Memory B cell (primary cell): ENCODE measurements at regions not wholly inside any gene's neighbourhood (a gene's known extent, or its start where the extent isn't known, plus 50 kb on each side); places are given as distances from the start of the nearest gene placed in this dataset.
A peak's percentile ranks its signal among the peaks of the same experiment; 100 is the strongest.

Source experiments
- ATAC-seq: fragments of 150-1000 bp; cut with Tn5 transposase; 2 replicates; pipeline ENCODE4 v1.10.0; 2021; ENCODE audit warnings: low read depth, mild to moderate bottlenecking, moderate library complexity
- DNase-seq, 2 donors: peaks; one replicate each; pipeline ENCODE4 v3.0.0; 2022; ENCODE audit warnings: low spot score in 2 of 2
- H3K27ac Mint-ChIP-seq: one replicate; pipeline ENCODE4 v1.8.0; 2022; ENCODE audit warnings: mild to moderate bottlenecking, moderate library complexity, mixed read lengths
- H3K27me3 Mint-ChIP-seq: one replicate; pipeline ENCODE4 v1.8.0; 2022; ENCODE audit warnings: mixed read lengths
- H3K36me3 Mint-ChIP-seq: one replicate; pipeline ENCODE4 v1.8.0; 2022; ENCODE audit warnings: mild to moderate bottlenecking, mixed read lengths
- H3K4me1 Mint-ChIP-seq: one replicate; pipeline ENCODE4 v1.8.0; 2022; ENCODE audit warnings: mixed read lengths
- H3K4me3 Mint-ChIP-seq: one replicate; pipeline ENCODE4 v1.8.0; 2022; ENCODE audit warnings: mild to moderate bottlenecking, moderate library complexity, mixed read lengths
- H3K9me3 Mint-ChIP-seq: one replicate; pipeline ENCODE4 v1.8.0; 2022; ENCODE audit warnings: mixed read lengths

- DNase-seq (no peak), ATAC-seq (no peak)
- H3K9me3 Mint-ChIP-seq = no peaks in the 10 kb centered on the region
- H3K36me3 Mint-ChIP-seq = no peaks in the 10 kb centered on the region
- no peak overlapping the region for H3K27ac Mint-ChIP-seq
- no peaks in the 10 kb centered on the region for H3K4me1 Mint-ChIP-seq
- peaks cover 10% of the 10 kb centered on the region for H3K27me3 Mint-ChIP-seq
- H3K4me3 Mint-ChIP-seq = no peak overlapping the region
Observed at GRCh38 chr15:29437888-29438702, 168.5 kb upstream of the NSMCE3 start.

DNA sequence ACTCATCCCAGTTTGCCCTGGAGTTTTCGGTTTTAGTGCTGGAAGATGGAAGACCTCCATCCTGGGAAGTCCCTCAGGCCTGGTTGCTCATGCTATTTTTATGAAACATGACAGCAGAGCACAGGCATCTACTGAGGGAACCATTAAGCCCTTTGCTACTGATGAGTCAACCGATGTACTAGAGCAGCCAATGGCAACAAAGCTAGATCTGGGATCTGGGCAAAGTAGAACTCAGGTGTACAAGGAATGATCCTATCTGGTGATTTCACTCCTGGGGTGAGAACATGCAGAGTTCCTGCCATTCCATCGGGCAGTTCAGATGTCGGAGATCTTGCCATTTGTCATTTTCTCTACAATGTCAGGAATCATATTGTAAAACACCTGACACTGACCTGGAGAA, 166.2 kb upstream of the NSMCE3 start:
- Mint-ChIP-seq H3K27me3 (peaks cover 18% of the 10 kb centered on the region), H3K36me3 (no peaks in the 10 kb centered on the region), H3K27ac (no peak overlapping the region), H3K4me3 (no peak overlapping the region), H3K9me3 (no peaks in the 10 kb centered on the region), H3K4me1 (no peaks in the 10 kb centered on the region)
- ATAC-seq (no peak), DNase-seq (no peak)

- Mint-ChIP-seq H3K9me3 (no peaks in the 10 kb centered on the region), H3K27me3 (peaks cover 14% of the 10 kb centered on the region), H3K27ac (no peak overlapping the region), H3K4me3 (no peak overlapping the region), H3K36me3 (no peaks in the 10 kb centered on the region), H3K4me1 (no peaks in the 10 kb centered on the region)
- ATAC-seq (no peak), DNase-seq (no peak)
Observed at GRCh38 chr15:29434280-29434679, 164.7 kb upstream of the NSMCE3 start.

- Mint-ChIP-seq H3K27me3 (peaks cover 17% of the 10 kb centered on the region), H3K4me1 (no peaks in the 10 kb centered on the region), H3K4me3 (no peak overlapping the region), H3K9me3 (no peaks in the 10 kb centered on the region), H3K27ac (no peak overlapping the region), H3K36me3 (no peaks in the 10 kb centered on the region)
- ATAC-seq (no peak), DNase-seq (no peak)
Observed at GRCh38 chr15:29433507-29434248, 164.1 kb upstream of the NSMCE3 start.

DNA sequence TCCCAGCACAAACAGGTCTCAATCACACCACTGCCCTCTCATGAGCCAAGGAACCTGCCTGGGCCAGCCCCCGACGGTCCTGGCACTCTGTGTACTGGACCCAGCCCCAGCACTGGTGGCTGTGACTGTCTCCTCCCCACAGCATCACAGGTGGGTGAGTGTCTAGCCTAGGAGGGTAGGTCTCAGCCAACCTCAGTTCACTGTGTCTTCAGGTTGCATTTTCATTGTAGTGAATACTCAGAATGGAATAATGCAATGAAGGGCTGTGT, 163.4 kb upstream of the NSMCE3 start:
- H3K27ac Mint-ChIP-seq = no peak overlapping the region
- DNase-seq = no peak
- H3K4me1 Mint-ChIP-seq = no peaks in the 10 kb centered on the region
- H3K9me3 Mint-ChIP-seq = no peaks in the 10 kb centered on the region
- H3K36me3 Mint-ChIP-seq = no peaks in the 10 kb centered on the region
- H3K4me3 Mint-ChIP-seq = no peak overlapping the region
- ATAC-seq = no peak
- peaks cover 17% of the 10 kb centered on the region for H3K27me3 Mint-ChIP-seq

DNA sequence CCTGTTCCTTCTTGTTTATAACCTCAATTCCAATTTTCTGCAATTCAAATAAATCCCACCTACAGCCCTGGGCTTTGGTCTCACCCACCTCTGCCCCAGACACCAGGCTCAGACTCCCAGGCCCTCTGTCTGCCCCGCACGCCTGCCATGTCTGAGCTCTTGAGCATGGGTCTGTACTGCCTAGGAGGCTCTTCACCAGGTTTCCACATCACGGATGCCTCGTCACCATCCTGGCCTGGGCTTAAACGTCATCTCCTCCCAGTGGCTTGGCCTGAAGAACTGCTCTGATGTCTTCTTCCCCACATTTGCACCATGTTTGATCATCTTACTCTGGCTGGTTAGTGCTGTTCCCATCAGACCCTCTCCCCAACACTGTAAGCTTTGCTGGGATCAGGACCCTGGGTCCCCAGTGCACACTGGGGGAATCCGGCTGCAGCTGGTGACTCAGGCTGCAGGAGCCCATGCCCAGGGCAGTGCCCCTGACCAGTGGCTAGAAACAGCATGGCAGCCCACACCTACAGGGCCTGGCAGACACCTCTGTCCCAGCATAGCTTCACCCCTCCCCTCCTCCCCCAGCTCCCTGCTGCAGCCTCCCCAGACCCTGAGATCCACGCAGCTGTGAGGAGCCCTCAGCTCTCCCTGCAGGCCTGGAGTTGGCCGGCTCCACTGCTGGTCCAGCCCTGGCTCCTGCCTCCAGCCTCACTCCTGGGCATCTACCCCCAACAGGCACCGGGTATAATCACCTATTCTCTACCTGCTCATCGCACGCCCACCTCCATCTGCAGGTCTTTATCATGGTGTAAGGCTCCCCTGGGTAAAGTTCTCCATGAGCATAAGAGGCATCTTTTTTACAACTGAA, 162.8 kb upstream of the NSMCE3 start:
- Mint-ChIP-seq H3K9me3 (peaks cover 3% of the 10 kb centered on the region), H3K4me1 (no peaks in the 10 kb centered on the region), H3K27me3 (peaks cover 18% of the 10 kb centered on the region), H3K4me3 (no peak overlapping the region), H3K36me3 (no peaks in the 10 kb centered on the region), H3K27ac (no peak overlapping the region)
- DNase-seq (no peak), ATAC-seq (no peak)

DNA sequence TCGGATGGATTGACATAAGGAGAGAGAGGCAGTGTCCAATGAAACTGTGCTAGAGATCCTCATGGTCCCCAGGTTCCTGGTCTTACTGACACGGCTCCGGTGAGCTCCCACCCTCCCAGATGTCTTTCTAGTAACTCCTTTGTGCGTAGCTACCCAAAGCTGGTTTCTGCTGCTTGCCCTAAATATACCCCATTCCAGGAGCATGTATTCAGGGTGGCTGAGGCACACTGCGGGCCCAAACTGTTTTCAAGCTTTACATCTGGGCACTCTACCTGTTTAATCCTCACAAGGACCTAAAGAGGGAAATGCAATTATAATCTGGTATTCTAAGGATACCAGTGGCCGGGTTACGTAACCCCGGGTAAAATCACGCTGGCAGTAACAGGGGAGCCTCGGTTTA, 161.2 kb upstream of the NSMCE3 start:
- ATAC-seq (no peak), DNase-seq (no peak)
- H3K36me3 Mint-ChIP-seq = no peaks in the 10 kb centered on the region
- H3K9me3 Mint-ChIP-seq = peaks cover 4% of the 10 kb centered on the region
- no peak overlapping the region for H3K4me3 Mint-ChIP-seq
- H3K4me1 Mint-ChIP-seq = no peaks in the 10 kb centered on the region
- H3K27ac Mint-ChIP-seq = no peak overlapping the region
- H3K27me3 Mint-ChIP-seq = peaks cover 19% of the 10 kb centered on the region

DNA sequence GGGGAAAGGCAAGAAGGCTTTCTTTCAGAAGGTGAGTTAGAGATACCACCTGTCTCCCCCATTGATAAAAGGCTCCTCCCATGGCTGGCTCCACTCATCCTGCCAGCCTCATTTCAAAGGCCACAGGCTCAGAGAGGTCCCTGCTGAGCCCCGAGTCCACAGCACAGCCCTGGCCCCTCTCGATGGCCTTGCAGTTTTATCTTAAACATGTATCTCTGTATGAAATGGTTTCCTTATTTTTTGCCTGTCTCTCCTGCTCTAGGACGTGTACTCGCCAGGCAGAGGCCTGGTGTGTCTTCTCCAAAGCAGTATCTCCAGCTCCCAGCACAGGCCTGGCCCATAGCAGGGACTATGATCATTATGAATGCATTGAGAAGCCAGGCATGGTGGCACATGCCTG, 160.5 kb upstream of the NSMCE3 start:
- Mint-ChIP-seq H3K27ac (no peak overlapping the region), H3K36me3 (no peaks in the 10 kb centered on the region), H3K4me1 (no peaks in the 10 kb centered on the region), H3K27me3 (peaks cover 19% of the 10 kb centered on the region), H3K9me3 (peaks cover 4% of the 10 kb centered on the region), H3K4me3 (no peak overlapping the region)
- ATAC-seq (no peak), DNase-seq (no peak)

GRCh38 chr15:29429584-29429983, 160.0 kb upstream of the NSMCE3 start:
- peaks cover 19% of the 10 kb centered on the region for H3K27me3 Mint-ChIP-seq
- DNase-seq = no peak
- H3K36me3 Mint-ChIP-seq = no peaks in the 10 kb centered on the region
- H3K4me3 Mint-ChIP-seq = no peak overlapping the region
- no peak for ATAC-seq
- peaks cover 4% of the 10 kb centered on the region for H3K9me3 Mint-ChIP-seq
- no peaks in the 10 kb centered on the region for H3K4me1 Mint-ChIP-seq
- H3K27ac Mint-ChIP-seq = no peak overlapping the region

- Mint-ChIP-seq H3K4me1 (no peaks in the 10 kb centered on the region), H3K27me3 (peaks cover 16% of the 10 kb centered on the region), H3K4me3 (no peak overlapping the region), H3K27ac (no peak overlapping the region), H3K9me3 (peaks cover 4% of the 10 kb centered on the region), H3K36me3 (no peaks in the 10 kb centered on the region)
- ATAC-seq = no peak
- no peak for DNase-seq
Observed at GRCh38 chr15:29428925-29429573, 159.4 kb upstream of the NSMCE3 start.

- Mint-ChIP-seq H3K36me3 (no peaks in the 10 kb centered on the region), H3K9me3 (peaks cover 4% of the 10 kb centered on the region), H3K4me3 (no peak overlapping the region), H3K27me3 (peaks cover 5% of the 10 kb centered on the region), H3K27ac (no peak overlapping the region), H3K4me1 (peaks cover under 1% of the 10 kb centered on the region)
- no peak for DNase-seq
- no peak for ATAC-seq
Observed at GRCh38 chr15:29425864-29426263, 156.2 kb upstream of the NSMCE3 start.

GRCh38 chr15:29424118-29424517, 154.5 kb upstream of the NSMCE3 start:
- Mint-ChIP-seq H3K27me3 (peaks cover 5% of the 10 kb centered on the region), H3K27ac (no peak overlapping the region), H3K36me3 (no peaks in the 10 kb centered on the region), H3K4me1 (peaks cover 5% of the 10 kb centered on the region), H3K4me3 (no peak overlapping the region), H3K9me3 (peaks cover 5% of the 10 kb centered on the region)
- DNase-seq (no peak), ATAC-seq (peak; percentile 42)

GRCh38 chr15:29422606-29423005, 153.0 kb upstream of the NSMCE3 start:
- Mint-ChIP-seq H3K27ac (no peak overlapping the region), H3K4me3 (no peak overlapping the region), H3K4me1 (peaks cover 5% of the 10 kb centered on the region), H3K36me3 (no peaks in the 10 kb centered on the region), H3K9me3 (peaks cover 4% of the 10 kb centered on the region), H3K27me3 (peaks cover 2% of the 10 kb centered on the region)
- DNase-seq (no peak), ATAC-seq (no peak)

GRCh38 chr15:29420188-29420587, 150.6 kb upstream of the NSMCE3 start:
- no peaks in the 10 kb centered on the region for H3K36me3 Mint-ChIP-seq
- peaks cover 2% of the 10 kb centered on the region for H3K9me3 Mint-ChIP-seq
- no peak for ATAC-seq
- H3K4me1 Mint-ChIP-seq = peaks cover 5% of the 10 kb centered on the region
- no peak overlapping the region for H3K4me3 Mint-ChIP-seq
- H3K27ac Mint-ChIP-seq = no peak overlapping the region
- H3K27me3 Mint-ChIP-seq = no peaks in the 10 kb centered on the region
- DNase-seq = no peak
